ENCODE measurements at regions not wholly inside any gene's neighbourhood (a gene's known extent, or its start where the extent isn't known, plus 50 kb on each side); places are given as distances from the start of the nearest gene placed in this dataset.

- no peak for DNase-seq (ENCODE audit: low spot score)
Measured at GRCh38 chr15:39086641-39087040, 494.2 kb upstream of the THBS1 start.

- no peak for DNase-seq (ENCODE audit: low spot score)
Measured at GRCh38 chr15:39088156-39088555, 492.7 kb upstream of the THBS1 start.

- DNase-seq (ENCODE audit: low spot score): no peak
Measured at GRCh38 chr15:39092354-39092753, 488.5 kb upstream of the THBS1 start.

GRCh38 chr15:39092761-39093160 is 488.1 kb upstream of the THBS1 start:
- DNase-seq (ENCODE audit: low spot score): no peak

- no peak for DNase-seq (ENCODE audit: low spot score)
Measured at GRCh38 chr15:39094116-39094515, 486.8 kb upstream of the THBS1 start.

GRCh38 chr15:39095218-39095879 is 485.5 kb upstream of the THBS1 start:
- no peak for DNase-seq (ENCODE audit: low spot score)

GRCh38 chr15:39096608-39097205 is 484.2 kb upstream of the THBS1 start:
- DNase-seq (ENCODE audit: low spot score): no peak

- no peak for DNase-seq (ENCODE audit: low spot score)
Measured at GRCh38 chr15:39099524-39099923, 481.4 kb upstream of the THBS1 start.

- no peak for DNase-seq (ENCODE audit: low spot score)
Measured at GRCh38 chr15:39100106-39100660, 480.7 kb upstream of the THBS1 start.

GRCh38 chr15:39102431-39102830 is 478.4 kb upstream of the THBS1 start:
- DNase-seq (ENCODE audit: low spot score): no peak

GRCh38 chr15:39106950-39107349 is 473.9 kb upstream of the THBS1 start:
- no peak for DNase-seq (ENCODE audit: low spot score)

- no peak for DNase-seq (ENCODE audit: low spot score)
Measured at GRCh38 chr15:39108021-39108420, 472.9 kb upstream of the THBS1 start.

GRCh38 chr15:39110336-39110735 is 470.5 kb upstream of the THBS1 start:
- DNase-seq (ENCODE audit: low spot score): no peak

- no peak for DNase-seq (ENCODE audit: low spot score)
Measured at GRCh38 chr15:39110746-39111145, 470.1 kb upstream of the THBS1 start.

GRCh38 chr15:39113741-39114140 is 467.1 kb upstream of the THBS1 start:
- no peak for DNase-seq (ENCODE audit: low spot score)

GRCh38 chr15:39114690-39115378 is 466.0 kb upstream of the THBS1 start:
- no peak for DNase-seq (ENCODE audit: low spot score)

GRCh38 chr15:39115379-39116057 is 465.4 kb upstream of the THBS1 start:
- DNase-seq (ENCODE audit: low spot score): no peak

- no peak for DNase-seq (ENCODE audit: low spot score)
Measured at GRCh38 chr15:39118510-39118909, 462.4 kb upstream of the THBS1 start.

GRCh38 chr15:39124155-39124552 is 456.7 kb upstream of the THBS1 start:
- DNase-seq (ENCODE audit: low spot score): no peak

GRCh38 chr15:39124553-39125171 is 456.2 kb upstream of the THBS1 start:
- DNase-seq (ENCODE audit: low spot score): no peak

GRCh38 chr15:39125226-39125625 is 455.7 kb upstream of the THBS1 start:
- no peak for DNase-seq (ENCODE audit: low spot score)

GRCh38 chr15:39125904-39126303 is 455.0 kb upstream of the THBS1 start:
- peak; percentile 27 for DNase-seq (ENCODE audit: low spot score)

All from HuH-7 (cell line).